Endodermal cell (in vitro differentiated cells): ENCODE measurements at regions not wholly inside any gene's neighbourhood (a gene's known extent, or its start where the extent isn't known, plus 50 kb on each side); places are given as distances from the start of the nearest gene placed in this dataset.

Experiments
- DNase-seq: peaks from one replicate; pipeline ENCODE4 v3.0.0-alpha.2; 2017
- H3K27ac ChIP-seq: 2 replicates; pipeline ENCODE4 v1.5.1; 2013; ENCODE audit warnings: mild to moderate bottlenecking, low read depth, low read length, moderate library complexity
- H3K27me3 ChIP-seq: 2 replicates; pipeline ENCODE4 v1.6.1; 2013; ENCODE audit warnings: mild to moderate bottlenecking, low read length, moderate library complexity; ENCODE audit not compliant: insufficient read depth, control insufficient read depth, poor library complexity, severe bottlenecking
- H3K36me3 ChIP-seq: 2 replicates; pipeline ENCODE4 v1.7.0; 2013; ENCODE audit warnings: mild to moderate bottlenecking, low read length, moderate library complexity; ENCODE audit not compliant: control insufficient read depth, insufficient read depth
- H3K4me1 ChIP-seq: one replicate; pipeline ENCODE4 v1.7.0; 2013; ENCODE audit warnings: low read length; ENCODE audit not compliant: control insufficient read depth, insufficient read depth
- H3K4me3 ChIP-seq: 2 replicates; pipeline ENCODE4 v1.5.1; 2013; ENCODE audit warnings: mild to moderate bottlenecking, low read length, moderate library complexity
- H3K9ac ChIP-seq: 2 replicates; pipeline ENCODE4 v1.6.1; 2013; ENCODE audit warnings: mild to moderate bottlenecking, low read length, moderate library complexity; ENCODE audit not compliant: poor library complexity, severe bottlenecking; ENCODE audit errors: extremely low read depth
- H3K9me3 ChIP-seq: 2 replicates; pipeline ENCODE4 v1.6.1; 2013; ENCODE audit warnings: mild to moderate bottlenecking, low read length, moderate library complexity; ENCODE audit not compliant: control insufficient read depth
- H3K27ac Mint-ChIP-seq: 2 replicates; pipeline ENCODE4 v1.8.0; 2020; ENCODE audit warnings: mixed read lengths
- H3K27me3 Mint-ChIP-seq: 2 replicates; pipeline ENCODE4 v1.8.0; 2021; ENCODE audit warnings: mild to moderate bottlenecking, mixed read lengths; ENCODE audit not compliant: insufficient read depth
- H3K36me3 Mint-ChIP-seq: 2 replicates; pipeline ENCODE4 v1.8.0; 2020; ENCODE audit warnings: low read depth, mixed read lengths
- H3K4me1 Mint-ChIP-seq: 2 replicates; pipeline ENCODE4 v1.8.0; 2020; ENCODE audit warnings: mixed read lengths
- H3K4me3 Mint-ChIP-seq: 2 replicates; pipeline ENCODE4 v1.8.0; 2020; ENCODE audit warnings: mild to moderate bottlenecking, moderate library complexity, mixed read lengths
- H3K9me3 Mint-ChIP-seq: 2 replicates; pipeline ENCODE4 v1.8.0; 2020; ENCODE audit warnings: mild to moderate bottlenecking, mixed read lengths
- WGBS, 2 experiments: methylation state at CpG; one replicate each; pipeline versions ENCODE4 v1.1.5 to v1.1.7; 2013; ENCODE audit warnings: missing lambda C conversion rate in 2 of 2, mixed read lengths in 1 of 2; ENCODE audit not compliant: insufficient coverage in 1 of 2, insufficient read length in 1 of 2; 5-methylcytosine and 5-hydroxymethylcytosine counted together
- TF ChIP-seq, protein P1 (sequence below): fragments of 200-600 bp; sonication (generic); conservative IDR thresholded peaks from 2 replicates; pipeline ENCODE4 v1.5.0; 2021; ENCODE audit warnings: antibody characterized with exemption, mild to moderate bottlenecking

DNA sequence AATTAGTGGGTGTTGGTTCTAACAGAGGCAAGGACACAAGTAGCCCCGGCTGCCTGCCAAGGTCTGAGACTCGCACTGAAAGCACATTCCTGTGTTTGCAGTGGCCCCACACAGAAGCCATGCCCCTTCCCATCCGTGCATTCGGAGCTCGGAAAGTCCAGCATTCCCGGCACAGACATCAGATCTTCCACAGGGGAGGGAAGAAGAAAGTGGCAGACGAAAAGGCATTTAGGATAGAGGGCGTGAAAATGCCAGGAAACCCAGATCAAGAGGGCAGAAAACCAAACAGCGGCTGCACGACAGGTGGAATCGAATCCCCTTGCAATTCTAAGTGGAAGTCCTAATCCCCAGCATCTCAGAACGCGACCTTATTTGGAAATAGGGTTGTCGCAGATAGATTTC is 105.5 kb upstream of the ASB18 start:
- H3K4me1 ChIP-seq = peaks cover 4% of the 10 kb centered on the region
- H3K9me3 ChIP-seq = peaks cover 8% of the 10 kb centered on the region
- H3K36me3 Mint-ChIP-seq = peaks cover 14% of the 10 kb centered on the region
- peaks cover 12% of the 10 kb centered on the region for H3K4me1 Mint-ChIP-seq
- no peak for DNase-seq
- H3K4me3 Mint-ChIP-seq = no peak overlapping the region
- H3K9me3 Mint-ChIP-seq = peaks cover 5% of the 10 kb centered on the region
- H3K27me3 ChIP-seq = no peaks in the 10 kb centered on the region
- 85% methylated on average over 13 to 14 of the region's 14 CpGs for WGBS, 2 experiments
- no peak overlapping the region for H3K27ac Mint-ChIP-seq
- no peak overlapping the region for H3K27ac ChIP-seq
- peaks cover 6% of the 10 kb centered on the region for H3K36me3 ChIP-seq
- TF ChIP-seq, protein P1, sequence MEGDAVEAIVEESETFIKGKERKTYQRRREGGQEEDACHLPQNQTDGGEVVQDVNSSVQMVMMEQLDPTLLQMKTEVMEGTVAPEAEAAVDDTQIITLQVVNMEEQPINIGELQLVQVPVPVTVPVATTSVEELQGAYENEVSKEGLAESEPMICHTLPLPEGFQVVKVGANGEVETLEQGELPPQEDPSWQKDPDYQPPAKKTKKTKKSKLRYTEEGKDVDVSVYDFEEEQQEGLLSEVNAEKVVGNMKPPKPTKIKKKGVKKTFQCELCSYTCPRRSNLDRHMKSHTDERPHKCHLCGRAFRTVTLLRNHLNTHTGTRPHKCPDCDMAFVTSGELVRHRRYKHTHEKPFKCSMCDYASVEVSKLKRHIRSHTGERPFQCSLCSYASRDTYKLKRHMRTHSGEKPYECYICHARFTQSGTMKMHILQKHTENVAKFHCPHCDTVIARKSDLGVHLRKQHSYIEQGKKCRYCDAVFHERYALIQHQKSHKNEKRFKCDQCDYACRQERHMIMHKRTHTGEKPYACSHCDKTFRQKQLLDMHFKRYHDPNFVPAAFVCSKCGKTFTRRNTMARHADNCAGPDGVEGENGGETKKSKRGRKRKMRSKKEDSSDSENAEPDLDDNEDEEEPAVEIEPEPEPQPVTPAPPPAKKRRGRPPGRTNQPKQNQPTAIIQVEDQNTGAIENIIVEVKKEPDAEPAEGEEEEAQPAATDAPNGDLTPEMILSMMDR = no peak
- no peak overlapping the region for H3K4me3 ChIP-seq
- H3K9ac ChIP-seq = no peak overlapping the region
- no peaks in the 10 kb centered on the region for H3K27me3 Mint-ChIP-seq

DNA sequence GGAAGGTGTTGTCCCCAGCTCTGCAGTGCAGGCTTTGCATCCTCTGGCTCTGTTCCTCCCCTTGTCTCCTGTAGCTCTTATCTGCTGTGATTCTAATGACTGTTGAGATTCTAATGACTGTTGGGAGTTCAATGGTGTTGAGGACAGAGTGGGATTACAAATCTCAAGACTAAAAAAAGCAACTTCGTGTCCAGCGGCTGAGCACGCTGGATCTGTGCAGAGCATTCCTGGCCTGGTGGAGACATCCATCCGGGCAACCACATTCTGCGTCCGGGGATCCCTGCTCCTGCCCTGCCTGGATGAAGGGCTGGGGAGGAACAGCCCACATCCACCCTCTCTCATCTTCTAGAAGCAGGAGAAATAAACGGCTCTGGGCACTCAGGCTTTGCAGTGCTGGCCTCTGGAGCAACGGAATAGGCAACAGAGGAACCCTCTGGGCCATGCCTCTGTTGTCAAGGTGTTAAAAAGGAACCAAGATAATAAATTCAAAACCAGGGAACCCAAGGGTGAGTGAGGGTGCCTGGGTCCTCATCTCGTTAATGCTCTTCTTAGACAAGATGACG is 106.7 kb upstream of the ASB18 start:
- DNase-seq = no peak
- Mint-ChIP-seq H3K9me3 (peaks cover 5% of the 10 kb centered on the region), H3K27ac (no peak overlapping the region), H3K27me3 (no peaks in the 10 kb centered on the region), H3K36me3 (peaks cover 19% of the 10 kb centered on the region), H3K4me1 (peaks cover 12% of the 10 kb centered on the region), H3K4me3 (no peak overlapping the region)
- H3K9ac ChIP-seq = no peak overlapping the region
- no peak overlapping the region for H3K4me3 ChIP-seq
- TF ChIP-seq, protein P1 = no peak
- 91 to 92% methylated on average over 8 to 10 of the region's 10 CpGs for WGBS, 2 experiments
- no peaks in the 10 kb centered on the region for H3K27me3 ChIP-seq
- H3K27ac ChIP-seq = no peak overlapping the region
- peaks cover 13% of the 10 kb centered on the region for H3K9me3 ChIP-seq
- H3K4me1 ChIP-seq = peaks cover 4% of the 10 kb centered on the region
- peaks cover 6% of the 10 kb centered on the region for H3K36me3 ChIP-seq

DNA sequence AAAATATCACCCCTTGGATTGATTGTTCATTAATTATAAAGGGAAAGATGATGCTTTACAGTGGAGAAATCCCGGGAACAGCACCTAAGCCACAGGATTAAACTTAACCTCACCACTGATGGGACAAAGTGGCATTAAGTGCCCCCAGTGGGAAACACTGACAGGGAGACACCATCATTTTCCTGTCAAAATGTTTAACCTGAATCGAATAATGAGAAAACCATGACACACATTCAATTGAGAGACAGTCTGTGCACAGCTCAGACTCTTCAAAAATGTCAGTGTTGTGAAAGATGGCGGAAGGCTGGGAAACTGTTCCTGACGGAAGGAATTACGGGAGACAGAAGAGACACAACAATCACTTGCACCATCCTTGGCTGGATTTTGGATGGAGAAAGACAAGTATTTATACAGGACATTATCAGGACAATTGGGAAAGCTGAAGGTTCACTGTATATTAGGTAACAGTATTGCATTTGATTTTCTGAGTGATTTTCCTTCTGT is 111.8 kb upstream of the ASB18 start:
- Histone ChIP-seq H3K4me3 (no peak overlapping the region), H3K36me3 (peaks cover 6% of the 10 kb centered on the region), H3K4me1 (no peaks in the 10 kb centered on the region), H3K9me3 (peaks cover 13% of the 10 kb centered on the region), H3K27ac (no peak overlapping the region), H3K9ac (no peak overlapping the region), H3K27me3 (no peaks in the 10 kb centered on the region)
- 94 to 95% methylated on average over 5 of the region's 5 CpGs for WGBS, 2 experiments
- peaks cover 5% of the 10 kb centered on the region for H3K9me3 Mint-ChIP-seq
- TF ChIP-seq, protein P1 = no peak
- H3K4me1 Mint-ChIP-seq = peaks cover under 1% of the 10 kb centered on the region
- H3K27ac Mint-ChIP-seq = no peak overlapping the region
- peaks cover 27% of the 10 kb centered on the region for H3K36me3 Mint-ChIP-seq
- no peaks in the 10 kb centered on the region for H3K27me3 Mint-ChIP-seq
- H3K4me3 Mint-ChIP-seq = no peak overlapping the region
- DNase-seq = no peak
